Astrocyte of the cerebellum (primary cell): ENCODE measurements at regions not wholly inside any gene's neighbourhood (a gene's known extent, or its start where the extent isn't known, plus 50 kb on each side); places are given as distances from the start of the nearest gene placed in this dataset.

ENCODE experiments used
- DNase-seq: peaks from one replicate; pipeline ENCODE4 v3.0.0-alpha.2; 2011; ENCODE audit warnings: low read depth
- H3K4me3 ChIP-seq: 2 replicates; pipeline ENCODE4 v1.5.1; 2011; ENCODE audit warnings: mild to moderate bottlenecking, low read depth, low read length, moderate library complexity
- in situ Hi-C: cut with HindIII; loops from 2 replicates; pipeline ENCODE4 v1.10.0; 2017; ENCODE audit warnings: low sequenced_read_pairs
- TF ChIP-seq, protein P1 (sequence below): IDR thresholded peaks from 2 replicates; pipeline ENCODE4 v1.5.1; 2012; ENCODE audit warnings: low read length, low read depth, moderate library complexity, mild to moderate bottlenecking; ENCODE audit errors: missing control alignments

DNA sequence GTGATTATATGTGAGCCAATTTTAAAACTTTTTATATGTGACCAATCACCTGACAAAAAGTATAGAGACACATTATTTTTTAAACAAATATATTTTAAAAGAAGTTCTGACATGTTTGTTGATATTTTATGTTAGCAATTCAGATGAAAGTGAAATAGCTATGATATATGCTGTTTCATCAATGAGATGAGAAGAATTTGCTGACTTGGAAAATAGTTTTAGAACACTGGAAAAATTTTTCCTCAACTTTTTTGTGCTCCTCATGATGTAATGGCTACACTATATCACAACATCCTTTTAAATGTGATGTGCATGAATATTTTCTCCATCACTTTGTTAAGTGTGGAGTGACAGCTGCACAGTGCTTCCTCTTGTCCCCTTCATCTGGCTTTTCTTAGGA lies 434.0 kb downstream of the PLCL1 start:
- DNase-seq = no peak
- TF ChIP-seq, protein P1, sequence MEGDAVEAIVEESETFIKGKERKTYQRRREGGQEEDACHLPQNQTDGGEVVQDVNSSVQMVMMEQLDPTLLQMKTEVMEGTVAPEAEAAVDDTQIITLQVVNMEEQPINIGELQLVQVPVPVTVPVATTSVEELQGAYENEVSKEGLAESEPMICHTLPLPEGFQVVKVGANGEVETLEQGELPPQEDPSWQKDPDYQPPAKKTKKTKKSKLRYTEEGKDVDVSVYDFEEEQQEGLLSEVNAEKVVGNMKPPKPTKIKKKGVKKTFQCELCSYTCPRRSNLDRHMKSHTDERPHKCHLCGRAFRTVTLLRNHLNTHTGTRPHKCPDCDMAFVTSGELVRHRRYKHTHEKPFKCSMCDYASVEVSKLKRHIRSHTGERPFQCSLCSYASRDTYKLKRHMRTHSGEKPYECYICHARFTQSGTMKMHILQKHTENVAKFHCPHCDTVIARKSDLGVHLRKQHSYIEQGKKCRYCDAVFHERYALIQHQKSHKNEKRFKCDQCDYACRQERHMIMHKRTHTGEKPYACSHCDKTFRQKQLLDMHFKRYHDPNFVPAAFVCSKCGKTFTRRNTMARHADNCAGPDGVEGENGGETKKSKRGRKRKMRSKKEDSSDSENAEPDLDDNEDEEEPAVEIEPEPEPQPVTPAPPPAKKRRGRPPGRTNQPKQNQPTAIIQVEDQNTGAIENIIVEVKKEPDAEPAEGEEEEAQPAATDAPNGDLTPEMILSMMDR = no peak
- in situ Hi-C loops = no loop called here
- H3K4me3 ChIP-seq = no peak overlapping the region

DNA sequence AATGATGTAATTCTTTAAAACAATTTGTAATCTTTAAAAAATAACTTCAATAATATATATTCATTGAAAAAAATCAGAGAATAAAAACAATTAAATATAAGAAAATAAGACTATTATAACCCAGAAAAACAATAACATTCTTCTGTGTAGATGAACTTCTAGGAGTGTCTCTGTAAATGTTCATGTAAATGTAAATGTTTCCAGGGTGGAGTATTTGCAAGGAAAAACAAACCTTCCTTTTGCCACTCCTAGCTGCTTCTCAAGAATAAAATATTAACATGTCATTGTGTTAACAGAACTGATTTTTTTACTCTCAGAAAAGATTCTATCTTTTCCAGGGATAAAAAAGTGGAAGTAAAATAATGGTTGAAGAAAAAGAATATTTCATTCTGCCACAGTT lies 431.9 kb downstream of the PLCL1 start:
- TF ChIP-seq, protein P1 = no peak
- no peak for DNase-seq
- no peak overlapping the region for H3K4me3 ChIP-seq
- in situ Hi-C loops = no loop called here

GRCh38 chr2:198232281-198232680 lies 427.9 kb downstream of the PLCL1 start:
- TF ChIP-seq, protein P1 = no peak

GRCh38 chr2:198231562-198231961 lies 427.2 kb downstream of the PLCL1 start:
- no peak overlapping the region for H3K4me3 ChIP-seq
- in situ Hi-C loops = no loop called here
- TF ChIP-seq, protein P1 = no peak
- no peak for DNase-seq

More at GRCh38 chr2:198232281-198232680, 427.9 kb downstream of the PLCL1 start:
- no peak overlapping the region for H3K4me3 ChIP-seq
- in situ Hi-C loops = no loop called here
- no peak for DNase-seq

GRCh38 chr2:198220763-198221610 lies 416.6 kb downstream of the PLCL1 start:
- TF ChIP-seq, protein P1 = no peak
- DNase-seq = no peak
- no peak overlapping the region for H3K4me3 ChIP-seq
- in situ Hi-C loops = no loop called here

- in situ Hi-C loops = loop anchor here (10.0 kb wide), 1 partner anchor 56 kb away; no protein-coding TSS in a partner anchor
- H3K4me3 ChIP-seq = no peak overlapping the region
- DNase-seq = no peak
- TF ChIP-seq, protein P1 = no peak
Observed at GRCh38 chr2:198219292-198219691, 414.9 kb downstream of the PLCL1 start.
